Hepatic stellate cell (primary cell): ENCODE measurements at regions not wholly inside any gene's neighbourhood (a gene's known extent, or its start where the extent isn't known, plus 50 kb on each side); places are given as distances from the start of the nearest gene placed in this dataset.
"Not testable (repeated sequence)": the region's sequence is repeated elsewhere in the genome, so short reads cannot be mapped to it uniquely, and the experiment has no call there.

ENCODE experiments used
- DNase-seq: peaks from one replicate; pipeline ENCODE4 v3.0.0; 2011; ENCODE audit warnings: low spot score

DNA sequence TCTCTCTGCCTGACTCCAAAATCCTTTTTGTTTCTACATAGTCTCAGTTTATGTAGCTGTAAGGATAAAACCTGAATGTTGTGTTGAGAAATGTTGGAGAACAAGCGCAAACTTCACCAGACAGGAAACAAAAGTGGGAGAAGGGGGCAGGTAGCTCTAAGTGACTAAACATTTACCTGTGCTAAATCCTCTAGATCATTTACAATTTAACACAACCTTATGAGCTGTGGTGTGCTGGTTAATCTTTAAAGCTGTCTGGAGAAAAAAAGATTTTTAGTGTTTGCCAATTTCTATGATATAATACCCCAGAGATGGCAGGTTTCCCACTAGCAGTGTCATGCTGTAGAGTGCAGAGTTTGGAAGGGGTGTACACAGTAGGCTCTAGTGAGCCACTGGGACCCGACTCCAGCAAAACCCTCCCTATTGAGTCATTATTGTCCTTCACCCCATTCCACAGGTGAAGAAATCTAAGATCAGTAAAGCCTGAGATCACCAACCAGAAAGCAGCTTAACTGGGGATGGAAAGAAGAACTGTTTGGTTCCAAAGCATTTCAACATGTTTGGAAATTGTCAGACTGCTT, 992.0 kb downstream of the DCDC2C start:
- no peak for DNase-seq

DNA sequence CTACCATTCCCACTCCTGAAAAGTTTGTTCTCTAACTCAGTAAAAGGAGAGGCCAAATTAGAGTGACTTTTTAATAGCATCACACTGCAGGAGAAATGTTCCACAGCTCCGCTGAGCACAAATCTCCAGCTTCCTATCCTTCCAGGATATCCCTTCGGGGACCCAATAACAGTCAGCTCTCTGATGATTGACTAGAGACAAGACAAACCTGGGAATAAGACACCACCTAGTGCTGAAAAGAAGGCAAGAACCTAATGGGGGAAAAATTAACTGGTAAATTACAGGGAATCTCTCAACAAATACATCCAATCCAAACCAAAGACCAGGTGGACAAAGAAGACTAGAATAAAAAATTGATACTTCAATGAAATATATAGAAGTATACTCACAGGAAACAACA, 977.1 kb upstream of the SOX11 start:
- no peak for DNase-seq

DNA sequence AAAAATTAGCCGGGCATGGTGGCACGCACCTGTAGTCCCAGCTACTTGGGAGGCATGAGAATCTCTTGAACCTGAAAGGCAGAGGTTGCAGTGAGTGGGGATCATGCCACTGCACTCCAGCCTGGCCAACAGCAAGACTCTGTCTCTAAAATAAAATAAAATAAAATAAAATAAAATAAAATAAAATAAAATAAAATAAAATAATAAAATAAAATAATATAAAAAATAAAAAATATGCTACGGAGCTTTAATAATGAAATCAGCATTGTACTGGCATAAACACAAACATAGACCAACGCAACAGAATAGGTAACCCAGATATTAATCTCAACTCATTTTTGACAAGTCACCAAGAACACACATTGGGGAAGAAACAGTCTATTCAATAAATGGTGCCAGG, 973.4 kb upstream of the SOX11 start:
- no peak for DNase-seq

DNA sequence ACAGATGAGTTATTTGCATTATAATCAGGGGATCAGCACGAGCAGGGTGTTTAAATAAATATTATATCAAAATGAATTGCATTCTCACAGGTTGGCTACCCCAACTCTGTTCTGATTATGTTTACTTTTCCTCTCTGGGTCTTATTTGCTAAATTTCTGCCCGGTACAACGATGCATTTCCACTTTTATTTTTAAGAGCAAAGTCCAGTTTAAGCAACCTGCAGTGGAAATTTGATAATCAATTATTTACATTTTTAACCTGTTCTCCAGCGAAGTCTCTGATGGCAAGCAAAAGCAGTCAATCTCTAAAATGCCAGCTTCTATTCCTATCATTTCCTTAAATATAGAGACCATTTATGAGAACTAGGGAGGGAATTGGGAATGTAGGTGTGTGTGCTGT, 966.6 kb upstream of the SOX11 start:
- no peak for DNase-seq

DNA sequence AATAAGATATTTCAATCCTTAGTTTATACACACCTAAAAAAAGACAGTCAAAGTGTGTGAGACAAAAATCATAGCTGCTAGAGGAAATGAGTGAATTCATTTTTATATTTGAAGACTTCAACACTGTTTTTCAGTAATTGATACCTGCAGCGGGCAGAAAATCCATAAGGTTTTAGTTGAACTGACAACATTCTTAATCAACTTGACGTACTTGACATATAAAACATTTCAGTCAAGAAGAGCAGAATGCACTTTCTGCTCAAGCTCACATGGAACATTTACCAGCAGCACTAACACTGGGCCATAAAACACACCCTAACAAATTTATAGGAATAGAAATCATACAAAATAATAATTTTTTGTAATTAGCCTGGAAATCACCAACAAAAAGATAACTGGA, 959.6 kb upstream of the SOX11 start:
- DNase-seq = no peak

DNA sequence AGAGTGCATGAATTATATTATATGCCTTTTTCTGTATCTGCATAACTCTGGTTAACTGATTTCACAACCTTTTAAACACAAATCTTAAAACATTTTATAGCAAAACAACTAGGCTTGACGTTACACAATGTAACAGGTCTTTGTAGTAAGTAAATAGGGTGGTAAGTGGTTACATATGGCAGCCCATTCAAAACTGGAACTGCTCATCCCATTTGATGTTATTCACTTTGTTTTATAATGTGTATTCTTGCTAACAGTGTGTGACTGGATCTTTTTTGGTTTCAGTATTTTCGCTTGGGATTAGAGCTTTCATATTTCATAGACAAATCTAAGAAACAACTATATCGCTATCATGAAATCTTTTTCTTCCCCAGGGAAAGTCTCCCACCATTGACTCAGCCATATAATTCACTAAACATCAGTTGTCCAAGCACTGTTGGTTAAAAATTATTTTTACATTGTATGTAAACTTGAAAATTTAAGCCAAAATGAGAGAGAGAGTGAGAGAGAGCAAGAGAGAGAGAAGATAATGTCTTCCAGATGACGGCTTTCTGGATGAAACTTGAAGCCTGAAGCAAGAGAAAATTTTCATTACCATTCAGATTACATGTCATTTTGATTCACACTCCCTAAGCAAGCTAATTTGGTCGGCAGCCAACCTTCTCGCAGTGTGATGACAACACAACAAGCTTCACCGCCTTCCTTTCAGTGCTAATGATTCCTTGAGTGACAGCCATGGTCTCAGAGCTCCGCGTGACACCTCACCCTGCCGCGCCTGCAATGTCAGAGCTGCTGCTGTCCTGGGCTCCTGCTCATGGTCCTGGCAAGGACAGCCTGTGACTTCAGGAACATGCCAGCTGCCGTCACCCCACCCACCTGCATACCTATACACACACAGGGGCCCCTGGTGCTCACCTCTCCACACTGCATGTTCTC, 946.9 kb upstream of the SOX11 start:
- no peak for DNase-seq

DNA sequence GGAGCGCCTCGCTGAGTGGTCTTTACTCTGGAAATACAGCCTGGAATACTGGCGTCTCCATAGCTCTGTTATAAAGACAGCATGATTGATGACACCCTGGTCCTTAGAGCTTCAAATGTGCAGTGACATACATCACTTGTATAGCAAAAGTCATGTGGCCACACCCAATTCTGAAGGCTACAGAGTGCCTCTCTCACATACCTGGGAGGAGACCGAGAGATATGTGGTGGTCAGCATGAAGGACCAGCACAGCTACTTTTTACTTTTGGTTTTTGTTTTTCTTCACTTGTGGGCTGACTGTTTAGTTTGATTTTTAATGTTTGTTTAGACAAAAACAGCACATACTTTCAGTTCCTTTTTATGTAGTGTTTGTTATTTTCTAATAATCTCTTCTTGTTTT, 938.5 kb upstream of the SOX11 start:
- no peak for DNase-seq

DNA sequence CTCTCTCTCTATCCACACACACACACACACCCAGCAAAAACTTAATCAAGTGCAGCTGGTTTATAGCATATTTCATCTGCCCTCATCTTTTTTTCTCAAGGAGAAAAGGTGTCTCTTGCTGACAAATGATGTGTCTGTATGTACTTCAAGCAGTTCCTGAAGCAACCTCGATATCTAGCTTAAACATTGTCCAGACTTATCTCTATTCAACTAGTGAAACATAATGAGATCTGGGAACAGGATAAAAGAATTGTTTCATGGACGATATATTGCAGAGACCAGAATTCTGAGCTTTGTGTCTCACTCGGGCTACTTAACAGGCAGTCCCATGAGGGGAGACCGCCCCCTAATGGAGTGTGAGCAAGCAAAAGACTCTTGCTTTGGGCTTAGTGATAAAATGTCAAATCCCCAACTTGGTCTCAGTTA, 929.2 kb upstream of the SOX11 start:
- DNase-seq = no peak

DNA sequence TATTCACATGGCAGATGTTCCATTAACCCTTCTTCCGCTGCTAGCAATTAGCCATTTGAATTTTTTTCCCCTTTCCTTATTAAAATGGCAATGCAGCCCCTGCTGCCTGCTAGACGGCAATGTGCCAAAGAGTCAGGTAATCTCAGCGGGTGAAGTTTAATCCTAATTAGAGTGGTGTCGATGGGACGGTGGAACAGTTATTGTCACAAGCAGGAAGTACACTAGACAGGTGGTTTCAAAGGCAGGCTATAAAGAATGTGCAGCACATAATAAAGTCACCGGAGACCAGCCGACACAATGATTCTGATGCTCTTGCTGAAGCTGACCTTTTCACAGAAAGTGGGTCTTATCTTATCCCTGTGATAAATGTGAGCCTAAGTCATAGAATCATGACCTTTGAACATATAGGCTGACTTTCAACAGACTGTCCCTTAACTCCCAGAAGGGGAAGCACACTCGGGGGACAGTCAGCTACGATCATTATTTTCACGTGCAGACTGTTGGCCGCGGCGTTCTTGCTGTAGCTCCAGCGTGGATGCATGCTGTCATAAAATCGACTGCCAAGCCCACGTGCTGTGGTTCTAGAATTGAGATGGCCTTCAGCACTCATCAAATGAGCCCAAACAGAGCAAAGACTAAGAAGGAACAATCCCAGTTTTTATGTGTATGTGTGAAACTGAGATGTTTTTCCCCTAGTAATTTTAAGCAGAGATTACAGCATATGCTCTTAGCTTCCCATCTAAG, 926.2 kb upstream of the SOX11 start:
- DNase-seq = no peak

DNA sequence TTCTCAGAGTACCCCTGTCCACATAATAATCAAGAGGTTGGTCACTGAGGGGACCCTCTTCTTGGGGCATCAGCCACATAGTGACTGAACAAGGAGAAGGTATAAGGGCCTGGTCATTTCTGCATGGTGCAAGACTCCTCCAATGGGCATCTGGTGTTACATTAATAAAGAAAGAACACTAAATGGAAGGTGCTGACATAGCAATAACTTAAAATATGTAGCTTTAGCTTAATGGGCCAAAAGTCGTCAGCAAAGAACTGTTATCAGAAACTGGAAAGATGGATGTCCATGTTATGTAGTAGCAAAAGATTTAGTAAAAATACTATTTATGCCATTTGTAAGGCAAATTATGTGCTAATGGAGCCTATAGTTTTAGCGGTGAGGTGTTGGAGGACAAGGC, 916.5 kb upstream of the SOX11 start:
- DNase-seq = no peak

DNA sequence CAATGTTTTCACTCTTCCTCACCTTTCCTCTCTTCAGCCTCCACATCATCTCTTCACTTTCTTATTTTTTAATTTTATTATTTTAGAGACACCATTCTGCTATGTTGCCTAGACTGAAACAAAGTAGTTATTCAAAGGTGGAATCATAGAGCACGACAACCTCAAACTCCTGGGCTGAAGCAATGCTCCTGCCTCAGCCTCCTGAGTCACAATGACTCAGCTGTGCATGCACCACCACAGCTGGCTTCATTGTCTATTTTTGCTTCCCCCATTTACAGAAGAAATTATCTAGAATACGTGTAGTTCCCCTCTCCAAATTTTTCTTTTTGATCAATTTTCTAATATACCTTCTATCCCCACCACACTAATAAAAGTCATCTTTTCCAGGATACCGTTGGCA, 911.5 kb upstream of the SOX11 start:
- DNase-seq = no peak

DNA sequence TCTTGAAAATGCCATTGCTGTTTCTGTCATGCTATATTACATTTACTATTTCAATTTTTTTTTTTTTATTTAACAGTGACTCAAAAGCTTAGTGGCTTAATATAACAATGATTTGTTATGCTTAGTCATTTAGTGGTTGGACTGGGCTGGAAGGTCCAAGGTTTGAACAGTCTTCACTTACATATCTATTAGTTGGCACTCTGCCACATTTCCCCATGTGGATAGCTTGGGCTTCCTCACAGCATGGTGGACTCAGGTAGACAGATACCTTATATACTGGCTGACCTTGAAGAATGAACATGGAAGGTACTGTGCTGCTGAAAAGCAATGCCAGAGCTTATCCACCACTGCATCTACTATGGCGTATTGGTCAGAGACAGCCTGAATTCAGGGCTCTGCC, 909.5 kb upstream of the SOX11 start:
- no peak for DNase-seq

DNA sequence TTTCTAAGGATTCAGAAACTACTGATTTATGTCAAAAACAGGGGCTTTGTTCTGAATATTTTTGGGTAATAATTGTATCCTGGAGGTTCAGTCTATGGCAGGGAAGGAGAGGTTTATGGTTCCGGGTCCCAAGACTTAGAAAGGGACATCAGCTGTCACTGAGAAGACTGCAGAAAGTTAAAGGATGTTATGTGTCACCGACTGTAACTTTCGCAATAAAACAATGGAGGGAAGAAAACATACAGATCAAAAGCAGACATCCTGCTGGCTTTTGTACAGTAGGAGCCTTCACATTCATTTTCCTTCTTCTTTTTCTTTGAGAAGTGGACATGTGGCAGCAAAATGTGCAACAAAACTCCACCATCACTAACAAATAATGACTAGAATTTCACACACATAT, 900.7 kb upstream of the SOX11 start:
- DNase-seq = no peak

DNA sequence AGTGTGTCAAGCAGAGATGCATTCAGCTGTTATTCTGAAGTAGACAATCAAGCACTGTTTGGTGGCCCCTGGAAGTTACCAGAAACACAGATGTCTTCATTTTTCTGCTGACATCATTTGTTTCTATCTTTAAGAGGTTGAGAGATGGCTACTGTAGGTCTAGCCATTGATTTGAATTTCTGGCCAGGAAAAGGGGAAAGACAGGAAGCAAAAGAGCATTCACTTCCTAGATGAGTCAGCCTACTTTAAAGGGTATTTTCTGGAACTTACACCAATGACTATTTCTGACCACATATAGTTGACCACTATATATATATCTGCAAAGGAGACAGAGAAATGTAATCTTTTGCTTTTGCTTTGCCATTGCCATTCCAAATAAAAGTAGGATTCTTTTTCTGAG, 900.1 kb upstream of the SOX11 start:
- DNase-seq = no peak

DNA sequence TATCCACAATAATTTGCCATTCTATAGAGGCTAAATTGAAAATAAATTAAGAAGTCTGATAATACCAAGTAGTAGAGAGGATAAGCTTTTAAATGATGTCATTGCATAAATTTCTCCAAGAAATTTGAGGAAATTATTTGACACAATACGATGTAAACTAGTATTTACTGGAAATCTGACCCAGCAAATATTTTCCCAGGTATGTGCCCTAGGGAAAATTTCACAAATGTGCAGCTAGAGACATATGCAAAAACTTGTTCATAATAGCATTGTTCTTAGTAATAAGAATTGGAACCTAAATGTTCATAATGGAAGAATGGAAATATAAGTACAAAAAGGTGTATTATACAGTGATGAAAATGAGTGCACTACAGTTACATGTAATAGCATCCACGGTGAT, 888.8 kb upstream of the SOX11 start:
- DNase-seq = no peak

DNA sequence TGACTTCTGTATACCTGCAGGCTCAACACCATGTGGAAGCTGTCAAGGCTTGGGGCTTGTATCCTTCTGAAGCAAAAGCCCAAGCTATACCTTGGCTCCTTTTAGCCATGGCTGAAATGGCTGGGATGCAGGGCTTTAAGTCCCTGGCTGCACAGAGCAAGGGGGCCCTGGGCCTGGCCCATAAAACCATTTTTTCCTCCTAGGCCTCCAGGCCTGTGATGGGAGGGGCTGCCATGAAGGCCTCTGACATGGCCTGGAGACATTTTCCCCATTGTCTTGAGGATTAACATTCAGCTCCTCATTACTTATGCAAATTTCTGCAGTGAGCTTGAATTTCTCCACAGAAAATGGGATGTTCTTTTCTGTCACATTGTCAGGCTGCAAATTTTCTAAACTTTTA, 878.0 kb upstream of the SOX11 start:
- DNase-seq = not testable (repeated sequence)

DNA sequence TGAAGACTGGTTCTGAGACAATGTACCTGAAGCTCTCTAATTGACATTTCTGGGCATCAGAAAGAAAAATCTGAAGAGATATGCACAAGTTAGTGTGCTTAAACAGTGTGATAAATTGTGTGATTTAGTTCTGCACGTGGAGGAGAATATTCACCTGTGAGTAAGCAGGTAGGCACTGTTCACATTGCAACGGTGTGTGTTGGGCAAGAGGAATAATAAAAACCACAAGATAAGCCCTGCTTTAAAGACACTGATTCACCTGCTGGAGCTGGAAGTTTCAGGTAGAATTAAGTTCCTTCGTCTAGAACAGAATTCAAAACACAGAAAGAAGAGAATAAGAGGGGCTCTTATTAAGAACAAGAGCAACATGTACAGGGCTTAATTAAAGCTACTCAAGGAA, 864.3 kb upstream of the SOX11 start:
- no peak for DNase-seq

DNA sequence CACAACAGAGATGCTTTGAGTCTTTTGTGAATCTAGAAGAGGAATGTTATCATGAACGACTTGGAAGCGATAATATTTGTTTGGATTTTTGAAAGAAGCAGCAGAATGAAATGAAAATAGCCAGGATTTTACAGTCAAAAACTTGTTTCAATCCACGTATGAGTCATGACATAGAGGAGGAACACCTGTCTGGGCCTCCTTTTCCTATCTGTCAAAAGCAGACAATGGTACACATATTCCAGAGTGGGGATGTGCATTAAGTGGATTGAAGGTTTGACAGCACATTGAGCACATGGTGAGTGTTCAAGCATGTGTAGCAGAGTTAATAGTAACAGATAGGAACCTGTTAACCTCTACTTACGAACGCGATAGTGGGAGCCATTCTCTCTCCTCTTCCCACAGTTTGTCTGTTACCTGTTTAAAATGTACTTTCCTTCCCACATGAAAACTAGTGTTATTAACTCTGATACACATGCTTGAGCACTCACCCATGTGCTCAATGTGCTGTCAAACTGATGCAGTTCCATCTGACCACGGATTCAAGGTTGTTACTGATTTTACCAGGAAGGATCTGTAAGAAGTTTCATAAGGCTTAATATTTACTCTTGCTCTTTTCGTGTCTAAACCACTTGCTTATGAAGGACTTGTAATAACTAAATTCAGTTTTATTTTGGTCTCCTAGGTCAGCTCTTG, 863.4 kb upstream of the SOX11 start:
- no peak for DNase-seq

DNA sequence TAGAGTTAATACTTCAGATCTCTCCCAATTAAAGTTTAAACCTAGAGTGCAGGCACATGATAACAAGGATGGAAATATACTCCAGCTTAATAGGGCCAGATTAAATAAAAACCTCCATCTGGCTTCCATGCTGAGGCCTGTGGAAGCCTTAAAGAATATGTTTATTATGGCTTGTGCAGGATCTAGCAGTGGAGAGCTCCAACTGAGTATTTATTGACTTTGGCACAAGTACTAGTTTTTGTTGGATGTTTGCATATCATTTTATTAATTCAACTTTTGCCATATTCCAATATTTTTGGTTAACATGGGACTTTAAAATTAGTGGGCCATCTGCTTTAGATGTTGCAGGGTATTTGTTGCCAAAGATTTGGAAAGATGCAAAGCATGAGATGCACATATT, 860.4 kb upstream of the SOX11 start:
- no peak for DNase-seq

DNA sequence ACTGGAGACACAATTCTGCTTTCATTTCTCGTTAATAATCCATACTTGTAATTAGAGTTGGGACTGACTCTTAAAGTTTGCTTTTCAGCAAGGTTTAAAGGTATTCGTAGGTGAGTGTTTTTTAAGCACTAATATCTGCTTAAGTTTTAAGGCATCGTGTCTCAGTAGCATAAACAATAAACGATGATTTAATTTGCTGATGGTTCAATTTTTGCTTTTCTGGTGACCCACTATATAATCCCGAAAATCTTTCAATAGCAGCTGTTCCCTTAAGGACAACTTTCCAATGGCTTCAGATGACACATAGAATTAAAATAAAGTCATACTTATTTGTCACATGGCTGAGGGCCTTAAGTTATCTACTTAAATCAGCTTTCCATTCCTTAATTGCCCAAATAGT, 859.5 kb upstream of the SOX11 start:
- no peak for DNase-seq

DNA sequence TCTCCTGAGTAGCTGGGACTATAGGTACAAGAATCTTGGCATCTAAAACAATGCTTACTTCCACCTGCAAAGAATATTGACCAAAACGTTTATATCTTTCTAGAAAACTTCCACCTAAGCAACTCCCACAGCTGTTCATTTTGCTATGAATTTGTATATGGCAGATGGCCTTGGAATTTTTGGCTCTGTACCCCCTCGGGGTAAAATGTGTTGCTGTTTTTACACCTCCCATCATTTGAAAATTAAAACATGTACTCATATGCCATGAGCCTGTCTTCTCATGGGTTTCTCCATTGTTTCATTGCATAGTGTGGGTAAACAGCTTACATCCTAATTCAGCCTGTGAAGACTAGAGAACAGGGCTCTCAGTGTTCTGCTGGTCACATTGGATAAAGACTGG, 853.6 kb upstream of the SOX11 start:
- DNase-seq = no peak

DNA sequence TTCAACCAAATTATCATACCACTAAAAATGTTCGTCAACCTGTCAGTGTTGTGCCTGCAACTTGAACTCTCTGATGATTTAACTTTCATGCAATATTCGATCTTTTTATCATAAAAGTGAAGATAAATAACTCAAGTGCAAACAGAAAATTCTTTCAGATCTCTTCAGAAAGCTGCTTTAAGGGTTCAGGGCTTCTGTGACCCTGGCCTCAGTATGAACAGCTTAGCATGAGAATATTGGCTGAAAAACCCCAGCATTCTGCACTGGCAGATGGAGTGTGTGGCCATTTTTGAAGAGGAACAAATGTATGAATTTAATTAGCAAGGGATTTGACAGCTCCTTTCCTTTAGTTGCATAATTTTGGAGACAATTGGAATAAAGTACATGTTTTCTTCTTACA, 851.4 kb upstream of the SOX11 start:
- DNase-seq = no peak

DNA sequence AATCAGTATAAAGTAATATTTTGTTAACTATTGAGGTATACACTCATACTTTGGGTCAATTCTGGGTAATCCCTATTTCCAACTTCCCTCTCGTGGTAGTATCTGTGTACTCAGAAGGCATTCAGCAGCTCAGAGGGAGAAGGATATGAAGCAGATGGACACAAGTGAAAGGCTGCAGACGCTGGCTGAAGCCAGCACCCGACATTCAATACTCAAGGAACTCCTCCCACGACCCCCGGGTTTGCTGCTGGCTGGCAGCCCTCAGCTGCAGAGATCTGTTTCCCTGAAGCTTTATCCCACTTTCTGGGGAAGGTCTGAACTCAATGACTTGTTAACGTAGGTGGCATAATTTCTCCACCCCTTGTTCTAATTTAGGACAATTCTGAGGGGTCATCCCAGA, 847.3 kb upstream of the SOX11 start:
- no peak for DNase-seq
